PC-3 (cell line): ENCODE measurements at regions not wholly inside any gene's neighbourhood (a gene's known extent, or its start where the extent isn't known, plus 50 kb on each side); places are given as distances from the start of the nearest gene placed in this dataset.

Experiments used
- ATAC-seq: fragments of 200-7000 bp; cut with Tn5 transposase; 2 replicates; pipeline ENCODE4 v1.9.1; 2020; ENCODE audit warnings: mild to moderate bottlenecking, moderate library complexity
- BruUV-seq: library from RNA; stranded (reverse); fragments of 400-500 nt; replicated peaks from 2 replicates; lab custom pipeline; 2021; lab: Mats Ljungman, UMichigan
- CTCF ChIA-PET: fragments of 300-600 bp; sonication (Branson Sonifier 250); formaldehyde crosslinking; loops from one replicate; lab custom pipeline; 2022; ENCODE audit warnings: antibody characterized with exemption; lab: Charles Lee
- POLR2A ChIA-PET: fragments of 300-600 bp; sonication (Branson Sonifier 250); formaldehyde crosslinking; loops from one replicate; lab custom pipeline; 2022; ENCODE audit warnings: antibody characterized with exemption; ENCODE audit not compliant: unreplicated experiment; lab: Charles Lee
- DNase-seq: peaks from one replicate; pipeline ENCODE4 v3.0.0-alpha.2; 2015
- H2AFZ ChIP-seq: fragments of 300-600 bp; sonication (generic); 2 replicates; pipeline ENCODE4 v1.6.0; 2016; ENCODE audit warnings: antibody characterized with exemption, low read length
- H3F3A ChIP-seq: fragments of 300-600 bp; sonication (generic); one replicate; pipeline ENCODE4 v1.6.0; 2017; ENCODE audit warnings: antibody characterized with exemption, low read length, control low read depth, mild to moderate bottlenecking; ENCODE audit not compliant: unreplicated experiment
- H3K27ac ChIP-seq: fragments of 300-600 bp; sonication (generic); 2 replicates; pipeline ENCODE4 v1.5.1; 2016; ENCODE audit warnings: mild to moderate bottlenecking, low read length
- H3K27me3 ChIP-seq: fragments of 300-600 bp; sonication (generic); 2 replicates; pipeline ENCODE4 v1.6.1; 2016; ENCODE audit warnings: low read length, mixed read lengths
- H3K36me3 ChIP-seq: fragments of 300-600 bp; sonication (generic); 2 replicates; pipeline ENCODE4 v1.6.1; 2016; ENCODE audit warnings: low read depth, mixed run types, low read length, mixed read lengths
- H3K4me1 ChIP-seq: fragments of 300-600 bp; sonication (generic); 2 replicates; pipeline ENCODE4 v1.5.1; 2016; ENCODE audit warnings: low read length; ENCODE audit not compliant: insufficient read depth
- H3K4me2 ChIP-seq: fragments of 300-600 bp; sonication (generic); 2 replicates; pipeline ENCODE4 v1.6.0; 2016; ENCODE audit warnings: low read length
- H3K4me3 ChIP-seq: fragments of 300-600 bp; sonication (generic); 2 replicates; pipeline ENCODE4 v1.5.1; 2016; ENCODE audit warnings: mild to moderate bottlenecking, low read length, mixed read lengths
- H3K79me2 ChIP-seq: fragments of 300-600 bp; sonication (generic); 2 replicates; pipeline ENCODE4 v1.6.1; 2017; ENCODE audit warnings: low read length, mixed read lengths
- H3K9ac ChIP-seq: fragments of 300-600 bp; sonication (generic); 2 replicates; pipeline ENCODE4 v1.6.0; 2016; ENCODE audit warnings: mild to moderate bottlenecking, low read length
- H3K9me2 ChIP-seq: fragments of 300-600 bp; sonication (generic); replicated peaks from 2 replicates; pipeline ENCODE4 v1.6.1; 2016; ENCODE audit warnings: mixed run types, low read length, mixed read lengths
- H3K9me3 ChIP-seq: fragments of 300-600 bp; sonication (generic); 2 replicates; pipeline ENCODE4 v1.6.1; 2016; ENCODE audit warnings: low read length, mixed read lengths
- H4K20me1 ChIP-seq: fragments of 300-600 bp; sonication (generic); 2 replicates; pipeline ENCODE4 v1.6.1; 2016; ENCODE audit warnings: low read length, mixed read lengths
- EZH2 ChIP-seq: fragments of 300-600 bp; sonication (generic); IDR thresholded peaks from one replicate; pipeline ENCODE4 v1.6.1; 2017; ENCODE audit warnings: antibody characterized with exemption, mild to moderate bottlenecking, low read length; ENCODE audit not compliant: unreplicated experiment
- EZH2phosphoT487 ChIP-seq: fragments of 300-600 bp; sonication (generic); IDR thresholded peaks from 2 replicates; pipeline ENCODE4 v1.6.1; 2018; ENCODE audit warnings: mild to moderate bottlenecking, antibody characterized with exemption, low read length, borderline replicate concordance
- intact Hi-C: fragments of 100-400 bp; cut with micrococcal nuclease; formaldehyde crosslinking; loops from 2 replicates; pipeline ENCODE4 v1.9.0; 2023
- TF ChIP-seq, protein P1 (sequence below): fragments of 300-600 bp; sonication (generic); conservative IDR thresholded peaks from 2 replicates; pipeline ENCODE4 v1.5.1; 2017; ENCODE audit warnings: antibody characterized with exemption, low read depth, mild to moderate bottlenecking, low read length

DNA sequence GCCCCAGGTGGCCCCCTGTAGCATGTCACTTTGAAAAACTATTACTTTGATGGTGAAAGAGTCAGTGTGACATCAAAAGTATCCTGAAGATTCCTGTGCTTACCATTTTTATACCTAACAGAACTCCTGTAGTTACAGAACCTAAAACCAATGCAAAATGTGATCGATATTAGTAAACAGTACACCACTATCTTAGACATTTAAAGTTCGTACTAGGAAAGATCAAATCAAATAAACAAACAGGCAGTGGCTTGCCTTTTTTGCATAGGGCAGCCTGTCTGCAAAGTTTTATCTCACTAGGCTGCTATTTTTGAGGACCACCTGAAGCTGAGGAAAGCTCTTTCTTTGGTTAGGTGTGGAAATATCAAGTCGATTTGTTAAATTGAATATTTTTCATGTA, 944.0 kb upstream of the CITED2 start:
- TF ChIP-seq, protein P1, sequence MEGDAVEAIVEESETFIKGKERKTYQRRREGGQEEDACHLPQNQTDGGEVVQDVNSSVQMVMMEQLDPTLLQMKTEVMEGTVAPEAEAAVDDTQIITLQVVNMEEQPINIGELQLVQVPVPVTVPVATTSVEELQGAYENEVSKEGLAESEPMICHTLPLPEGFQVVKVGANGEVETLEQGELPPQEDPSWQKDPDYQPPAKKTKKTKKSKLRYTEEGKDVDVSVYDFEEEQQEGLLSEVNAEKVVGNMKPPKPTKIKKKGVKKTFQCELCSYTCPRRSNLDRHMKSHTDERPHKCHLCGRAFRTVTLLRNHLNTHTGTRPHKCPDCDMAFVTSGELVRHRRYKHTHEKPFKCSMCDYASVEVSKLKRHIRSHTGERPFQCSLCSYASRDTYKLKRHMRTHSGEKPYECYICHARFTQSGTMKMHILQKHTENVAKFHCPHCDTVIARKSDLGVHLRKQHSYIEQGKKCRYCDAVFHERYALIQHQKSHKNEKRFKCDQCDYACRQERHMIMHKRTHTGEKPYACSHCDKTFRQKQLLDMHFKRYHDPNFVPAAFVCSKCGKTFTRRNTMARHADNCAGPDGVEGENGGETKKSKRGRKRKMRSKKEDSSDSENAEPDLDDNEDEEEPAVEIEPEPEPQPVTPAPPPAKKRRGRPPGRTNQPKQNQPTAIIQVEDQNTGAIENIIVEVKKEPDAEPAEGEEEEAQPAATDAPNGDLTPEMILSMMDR = no peak
- no peak for TF ChIP-seq EZH2
- no peak for TF ChIP-seq EZH2phosphoT487
- POLR2A ChIA-PET = no interaction called here
- Histone ChIP-seq H3K36me3 (no peaks in the 10 kb centered on the region), H3K9ac (no peak overlapping the region), H3K4me3 (no peak overlapping the region), H3K27me3 (no peaks in the 10 kb centered on the region), H3K4me2 (0 out of 2 replicates have a peak overlapping the region, but pooled peaks have one; percentile 55), H3K9me3 (no peaks in the 10 kb centered on the region), H3F3A (no peaks in the 10 kb centered on the region), H3K9me2 (no peaks in the 10 kb centered on the region), H4K20me1 (no peaks in the 10 kb centered on the region), H3K27ac (no peak overlapping the region), H3K79me2 (no peaks in the 10 kb centered on the region), H2AFZ (0 out of 2 replicates have a peak overlapping the region, but pooled peaks have one; percentile 73), H3K4me1 (0 out of 2 replicates have a peak, but pooled peaks cover 3% of the 10 kb centered on the region)
- CTCF ChIA-PET = no interaction called here
- BruUV-seq = no TSS peak
- intact Hi-C loops = no loop called here
- no peak for ATAC-seq
- DNase-seq = no peak

DNA sequence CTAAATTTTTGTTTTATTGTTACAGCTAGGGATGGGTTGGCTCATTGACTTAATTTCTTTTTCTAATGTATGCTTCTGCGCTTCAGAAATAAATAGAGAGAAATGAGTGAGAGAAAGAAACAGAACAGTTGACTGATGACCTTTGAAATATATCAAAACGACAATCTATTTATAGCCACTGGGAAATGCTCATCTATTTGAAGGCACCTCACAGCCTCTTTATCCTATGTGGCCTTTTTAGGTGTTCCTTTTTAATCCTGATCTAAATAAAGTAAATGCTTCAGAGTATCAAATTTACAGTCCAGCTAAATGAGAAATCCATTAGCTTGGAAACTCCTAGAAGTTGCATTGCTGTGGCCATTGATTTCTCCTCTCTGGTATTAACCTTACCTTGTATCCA, 943.5 kb upstream of the CITED2 start:
- Histone ChIP-seq H3K9ac (no peak overlapping the region), H3K4me1 (0 out of 2 replicates have a peak, but pooled peaks cover 3% of the 10 kb centered on the region), H3K27me3 (no peaks in the 10 kb centered on the region), H3K4me3 (no peak overlapping the region), H3K36me3 (no peaks in the 10 kb centered on the region), H3K79me2 (no peaks in the 10 kb centered on the region), H2AFZ (0 out of 2 replicates have a peak overlapping the region, but pooled peaks have one; percentile 73), H3F3A (no peaks in the 10 kb centered on the region), H3K27ac (no peak overlapping the region), H3K9me3 (no peaks in the 10 kb centered on the region), H3K4me2 (no peak overlapping the region), H4K20me1 (no peaks in the 10 kb centered on the region), H3K9me2 (no peaks in the 10 kb centered on the region)
- ATAC-seq = no peak
- BruUV-seq = no TSS peak
- intact Hi-C loops = no loop called here
- ChIA-PET POLR2A (no interaction called here), CTCF (no interaction called here)
- no peak for DNase-seq
- no peak for TF ChIP-seq EZH2

DNA sequence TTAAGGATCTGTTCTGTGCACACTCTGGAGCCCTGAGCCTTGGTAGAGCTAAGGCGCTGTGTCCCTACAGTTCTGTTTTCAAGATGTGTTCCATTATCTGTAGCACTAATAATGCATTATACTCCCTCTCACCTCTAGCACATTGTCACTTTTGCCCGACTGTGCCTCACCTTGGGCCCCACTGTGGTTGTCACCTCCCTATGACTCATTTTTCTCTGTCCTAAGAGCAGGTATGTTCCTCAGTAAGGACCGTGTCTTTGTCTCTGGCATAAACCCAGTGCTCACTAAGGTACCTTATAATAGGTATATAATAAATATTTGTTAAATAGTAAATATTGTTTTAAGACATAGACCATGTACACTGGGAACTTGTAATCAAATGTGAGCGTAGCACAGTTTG, 942.5 kb upstream of the CITED2 start:
- no TSS peak for BruUV-seq
- Histone ChIP-seq H3K27me3 (no peaks in the 10 kb centered on the region), H3K79me2 (no peaks in the 10 kb centered on the region), H3K36me3 (no peaks in the 10 kb centered on the region), H3K27ac (no peak overlapping the region), H3K9me2 (no peaks in the 10 kb centered on the region), H3K4me2 (no peak overlapping the region), H3K9me3 (no peaks in the 10 kb centered on the region), H3K4me1 (0 out of 2 replicates have a peak, but pooled peaks cover 3% of the 10 kb centered on the region), H4K20me1 (no peaks in the 10 kb centered on the region), H2AFZ (no peak overlapping the region), H3K9ac (no peak overlapping the region), H3K4me3 (no peak overlapping the region), H3F3A (no peaks in the 10 kb centered on the region)
- POLR2A ChIA-PET = no interaction called here
- ATAC-seq = no peak
- CTCF ChIA-PET = no interaction called here
- intact Hi-C loops = no loop called here
- DNase-seq = no peak
- no peak for TF ChIP-seq EZH2phosphoT487
- TF ChIP-seq EZH2 = no peak
- TF ChIP-seq, protein P1 = no peak
